Astrocyte of the spinal cord (primary cell): ENCODE measurements at regions not wholly inside any gene's neighbourhood (a gene's known extent, or its start where the extent isn't known, plus 50 kb on each side); places are given as distances from the start of the nearest gene placed in this dataset.

Experiments used
- DNase-seq: peaks from one replicate; pipeline ENCODE4 v3.0.0; 2011; ENCODE audit warnings: low read depth, low spot score
- H3K4me3 ChIP-seq: 2 replicates; pipeline ENCODE4 v1.5.1; 2011; ENCODE audit warnings: low read depth, mild to moderate bottlenecking, low read length, moderate library complexity
- in situ Hi-C: cut with HindIII; loops from 2 replicates; pipeline ENCODE4 v1.10.0; 2017; ENCODE audit warnings: low sequenced_read_pairs
- TF ChIP-seq, protein P1 (sequence below): IDR thresholded peaks from 2 replicates; pipeline ENCODE4 v1.5.1; 2012; ENCODE audit warnings: low read depth, mild to moderate bottlenecking, low read length, inconsistent platforms

DNA sequence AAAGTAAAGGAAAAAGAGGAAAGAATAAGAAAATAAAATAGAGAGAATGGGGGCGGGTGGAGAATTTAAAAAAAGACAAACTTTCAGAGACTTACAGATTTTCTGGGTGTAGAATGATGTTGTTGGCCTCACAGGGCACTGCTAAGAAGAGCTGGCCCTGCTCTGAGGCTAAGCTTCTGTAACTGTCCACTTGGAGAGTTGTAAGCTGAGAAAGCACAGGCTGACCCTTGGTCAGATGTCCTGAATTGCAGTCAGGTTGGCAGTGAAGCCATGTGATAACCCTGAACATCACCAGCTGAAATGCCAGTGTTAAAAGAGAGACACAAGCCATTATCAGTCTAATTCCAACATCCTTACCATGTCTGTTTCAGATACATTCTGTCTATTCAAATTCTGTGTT, 272.1 kb upstream of the SORCS1 start:
- DNase-seq, result no peak
- TF ChIP-seq, protein P1, sequence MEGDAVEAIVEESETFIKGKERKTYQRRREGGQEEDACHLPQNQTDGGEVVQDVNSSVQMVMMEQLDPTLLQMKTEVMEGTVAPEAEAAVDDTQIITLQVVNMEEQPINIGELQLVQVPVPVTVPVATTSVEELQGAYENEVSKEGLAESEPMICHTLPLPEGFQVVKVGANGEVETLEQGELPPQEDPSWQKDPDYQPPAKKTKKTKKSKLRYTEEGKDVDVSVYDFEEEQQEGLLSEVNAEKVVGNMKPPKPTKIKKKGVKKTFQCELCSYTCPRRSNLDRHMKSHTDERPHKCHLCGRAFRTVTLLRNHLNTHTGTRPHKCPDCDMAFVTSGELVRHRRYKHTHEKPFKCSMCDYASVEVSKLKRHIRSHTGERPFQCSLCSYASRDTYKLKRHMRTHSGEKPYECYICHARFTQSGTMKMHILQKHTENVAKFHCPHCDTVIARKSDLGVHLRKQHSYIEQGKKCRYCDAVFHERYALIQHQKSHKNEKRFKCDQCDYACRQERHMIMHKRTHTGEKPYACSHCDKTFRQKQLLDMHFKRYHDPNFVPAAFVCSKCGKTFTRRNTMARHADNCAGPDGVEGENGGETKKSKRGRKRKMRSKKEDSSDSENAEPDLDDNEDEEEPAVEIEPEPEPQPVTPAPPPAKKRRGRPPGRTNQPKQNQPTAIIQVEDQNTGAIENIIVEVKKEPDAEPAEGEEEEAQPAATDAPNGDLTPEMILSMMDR, result no peak
- in situ Hi-C loops, result no loop called here
- H3K4me3 ChIP-seq, result no peak overlapping the region

DNA sequence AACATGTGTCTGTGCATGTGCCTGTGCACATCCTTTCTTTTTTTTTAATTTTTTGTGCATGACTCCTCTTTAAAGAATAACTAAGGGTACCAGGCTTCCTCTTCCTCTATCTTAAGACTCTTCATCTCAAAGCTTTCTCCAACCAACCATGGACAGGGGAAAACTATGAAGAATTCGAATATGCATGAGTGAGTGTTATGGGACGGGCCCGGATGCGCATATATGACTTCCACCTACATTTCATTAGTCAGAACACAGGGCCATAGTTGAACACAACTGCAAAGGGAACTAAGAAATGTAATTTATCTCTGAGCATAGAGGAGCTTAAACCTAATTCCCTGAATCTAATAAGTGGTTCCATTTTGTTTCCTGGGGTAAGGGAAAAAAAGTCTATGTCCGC, 270.3 kb upstream of the SORCS1 start:
- in situ Hi-C loops, result no loop called here
- TF ChIP-seq, protein P1, result no peak

DNA sequence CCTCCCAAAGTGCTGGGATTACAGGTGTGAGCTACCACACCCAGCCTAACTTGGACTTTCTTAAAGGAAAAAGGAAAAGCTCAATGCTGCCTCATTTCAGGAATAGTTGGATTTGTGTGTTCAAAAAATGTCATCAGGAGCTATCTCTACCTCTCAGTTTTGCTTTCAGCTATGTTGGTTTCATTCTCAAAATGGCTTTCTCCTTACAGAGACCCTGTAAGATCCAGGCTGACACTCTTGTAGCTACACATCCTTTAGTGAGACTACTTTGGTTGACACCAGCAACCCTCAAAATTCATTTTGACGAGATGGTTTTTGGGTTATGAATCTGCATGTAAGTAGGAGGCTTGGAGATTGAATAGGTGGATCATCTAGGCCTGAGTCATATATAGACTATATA, 269.7 kb upstream of the SORCS1 start:
- no peak for DNase-seq
- TF ChIP-seq, protein P1, result no peak
- in situ Hi-C loops, result no loop called here
- H3K4me3 ChIP-seq, result no peak overlapping the region

More for the DNA sequence above, 270.3 kb upstream of the SORCS1 start:
- DNase-seq, result no peak
- no peak overlapping the region for H3K4me3 ChIP-seq

DNA sequence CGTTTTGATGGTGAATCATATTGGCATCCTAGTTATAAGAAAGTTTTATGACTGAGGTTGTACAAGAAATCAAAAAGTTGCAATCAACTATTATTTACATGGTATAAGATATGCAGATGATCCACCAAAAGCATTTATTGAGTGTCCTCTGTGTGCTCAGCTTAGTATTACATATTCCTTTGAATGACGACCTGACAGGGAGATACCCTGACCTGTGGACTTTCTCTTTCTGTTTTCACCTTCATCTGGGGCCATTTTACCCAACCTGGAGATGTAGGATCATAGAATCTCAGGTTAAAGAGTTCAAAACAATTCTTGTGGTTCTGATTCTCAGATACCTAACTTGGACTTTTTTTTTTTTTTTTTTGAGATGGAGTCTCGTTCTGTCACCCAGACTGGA, 269.1 kb upstream of the SORCS1 start:
- DNase-seq, result no peak
- TF ChIP-seq, protein P1, result no peak
- in situ Hi-C loops, result no loop called here
- H3K4me3 ChIP-seq, result no peak overlapping the region

DNA sequence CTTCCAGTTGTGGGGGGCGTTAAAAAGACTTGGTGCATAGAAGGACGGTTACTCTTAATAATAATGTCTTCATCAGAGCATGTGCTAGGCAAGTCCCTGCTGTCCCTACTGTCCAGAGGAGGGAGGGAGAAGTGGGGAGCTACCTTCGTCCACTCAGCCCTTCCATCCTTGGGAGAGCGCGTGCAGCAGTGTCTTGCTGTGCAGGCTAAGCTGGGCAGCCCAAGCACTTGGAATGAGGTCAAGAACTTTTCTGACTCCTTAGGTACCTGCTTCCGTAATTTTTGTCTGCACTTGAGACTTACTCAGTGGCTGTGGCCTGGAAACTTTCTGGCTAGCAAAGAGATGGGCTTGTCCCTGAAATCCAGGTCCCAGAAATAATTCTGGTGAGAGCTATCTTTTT, 265.9 kb upstream of the SORCS1 start:
- in situ Hi-C loops, result no loop called here
- TF ChIP-seq, protein P1, result no peak
- no peak overlapping the region for H3K4me3 ChIP-seq
- no peak for DNase-seq

DNA sequence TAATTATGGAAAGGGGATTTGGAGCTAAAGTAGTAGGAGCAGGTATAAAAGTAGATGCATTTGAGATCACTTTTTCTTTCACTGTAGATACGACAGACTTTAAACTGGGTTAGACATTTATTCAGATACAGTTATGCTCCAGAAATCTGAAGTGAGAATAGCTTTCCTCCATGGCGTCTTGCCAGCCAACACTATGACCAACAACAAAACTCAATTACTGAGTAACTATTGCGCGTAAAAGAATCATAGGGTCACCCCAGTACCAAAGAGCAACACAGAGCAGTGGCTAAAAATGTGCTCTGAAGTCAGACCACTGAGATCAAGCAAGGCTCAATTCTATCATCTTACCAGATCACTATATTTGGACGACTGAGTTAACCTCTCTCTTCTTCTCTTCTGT, 262.5 kb upstream of the SORCS1 start:
- in situ Hi-C loops, result no loop called here
- DNase-seq, result no peak
- H3K4me3 ChIP-seq, result no peak overlapping the region
- TF ChIP-seq, protein P1, result no peak

DNA sequence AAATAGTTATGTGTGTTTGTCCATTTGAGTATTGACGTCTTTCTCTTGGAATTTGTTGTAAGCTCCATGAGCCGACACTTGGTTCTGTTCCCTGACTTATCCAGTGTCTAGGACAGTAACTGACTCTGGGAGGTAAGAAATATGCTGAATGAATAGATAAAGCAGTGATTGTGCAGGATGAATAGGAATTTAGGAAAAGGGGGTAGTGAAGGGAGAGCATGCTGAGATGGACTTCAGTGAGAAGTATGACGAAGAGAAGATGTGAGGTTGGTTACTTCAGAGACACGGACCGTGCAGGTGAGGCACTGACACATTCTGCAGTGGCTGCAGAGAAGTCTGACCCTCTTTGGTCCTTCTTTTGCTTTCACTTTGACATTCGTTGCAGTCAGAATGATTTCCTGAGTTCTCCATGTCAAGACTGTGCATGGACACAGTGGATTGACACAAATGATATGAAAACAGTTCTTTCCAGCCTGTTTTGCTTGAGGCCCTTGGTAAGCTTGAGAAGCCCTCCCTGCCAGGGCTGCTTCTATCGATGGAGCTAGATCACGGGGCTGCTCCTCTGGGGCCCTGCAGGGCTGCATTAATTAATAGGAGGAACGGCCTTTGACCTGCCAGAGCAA, 261.5 kb upstream of the SORCS1 start:
- in situ Hi-C loops, result no loop called here
- TF ChIP-seq, protein P1, result no peak
- no peak overlapping the region for H3K4me3 ChIP-seq
- DNase-seq, result no peak
